Transverse colon (tissue), 4 donors: ENCODE measurements at regions not wholly inside any gene's neighbourhood (a gene's known extent, or its start where the extent isn't known, plus 50 kb on each side); places are given as distances from the start of the nearest gene placed in this dataset.

Experiments
- DNase-seq: peaks from one replicate; pipeline ENCODE4 v3.0.0-alpha.2; 2019
- H3K27ac ChIP-seq, 4 donors: fragments of 200-600 bp; sonication (generic); 2 replicates each; pipeline ENCODE4 v1.5.1; 2016 to 2018; ENCODE audit warnings: inconsistent platforms in 4 of 4
- H3K27me3 ChIP-seq: fragments of 200-600 bp; sonication (generic); 2 replicates; pipeline ENCODE4 v1.5.1; 2017; ENCODE audit warnings: inconsistent platforms
- H3K36me3 ChIP-seq, 4 donors: fragments of 200-600 bp; sonication (generic); 2 replicates each; pipeline ENCODE4 v1.5.1; 2017 to 2019; ENCODE audit warnings: inconsistent platforms in 4 of 4
- H3K4me1 ChIP-seq, 4 donors: fragments of 200-600 bp; sonication (generic); 2 replicates each; pipeline ENCODE4 v1.5.1; 2017 to 2020; ENCODE audit warnings: inconsistent platforms in 4 of 4
- H3K4me3 ChIP-seq, 4 donors: fragments of 200-600 bp; sonication (generic); 1 replicate in 1 of 4; 2 replicates in 3 of 4; pipeline versions ENCODE4 v1.5.1 to v1.6.1; 2017 to 2019; ENCODE audit warnings: inconsistent platforms in 4 of 4
- H3K9me3 ChIP-seq, 2 donors: fragments of 200-600 bp; sonication (generic); 2 replicates each; pipeline ENCODE4 v1.5.1; 2017 to 2019; ENCODE audit warnings: inconsistent platforms in 2 of 2
- EP300 ChIP-seq: sonication (generic); formaldehyde crosslinking; IDR thresholded peaks from one replicate; pipeline ENCODE4 v1.6.1; 2017; ENCODE audit warnings: antibody characterized with exemption, low read depth
- POLR2A ChIP-seq: fragments of 450-650 bp; IDR thresholded peaks from one replicate; pipeline ENCODE4 v1.6.1; 2016; ENCODE audit warnings: antibody characterized with exemption, mild to moderate bottlenecking, moderate library complexity
- POLR2AphosphoS5 ChIP-seq, 3 donors: sonication (generic); formaldehyde crosslinking; IDR thresholded peaks; one replicate each; pipeline ENCODE4 v1.6.1; 2016; ENCODE audit warnings: antibody characterized with exemption in 3 of 3
- WGBS, 2 donors: methylation state at CpG; one replicate each; pipeline ENCODE4 v1.1.5; 2018; ENCODE audit warnings: low coverage in 1 of 2; 5-methylcytosine and 5-hydroxymethylcytosine counted together
- in situ Hi-C, 4 donors: fragments of 200-750 bp; cut with MboI; loops; one replicate each; pipeline versions ENCODE4 v1.15.0 to v1.15.1; 2017; ENCODE audit warnings: low sequenced_read_pairs in 3 of 4, low pct_ligation_motif_present in 1 of 4, low pct_unique_long_range_greater_than_20kb in 1 of 4
- intact Hi-C: fragments of 100-400 bp; cut with DNase I; formaldehyde crosslinking; loops from one replicate; pipeline ENCODE4 v1.15.1; 2023; ENCODE audit warnings: low total_unique reads
- TF ChIP-seq, protein P1 (sequence below), 5 experiments: fragments of 200-600 bp in 3 of 5; fragments of 450-650 bp in 2 of 5; sonication (generic) in 3 of 5; IDR thresholded peaks; 1 replicate in 2 of 5; 2 replicates in 3 of 5; pipeline ENCODE4 v1.5.1; 2016 to 2017; ENCODE audit warnings: antibody characterized with exemption in 5 of 5, inconsistent platforms in 3 of 5, mild to moderate bottlenecking in 2 of 5, moderate library complexity in 1 of 5

DNA sequence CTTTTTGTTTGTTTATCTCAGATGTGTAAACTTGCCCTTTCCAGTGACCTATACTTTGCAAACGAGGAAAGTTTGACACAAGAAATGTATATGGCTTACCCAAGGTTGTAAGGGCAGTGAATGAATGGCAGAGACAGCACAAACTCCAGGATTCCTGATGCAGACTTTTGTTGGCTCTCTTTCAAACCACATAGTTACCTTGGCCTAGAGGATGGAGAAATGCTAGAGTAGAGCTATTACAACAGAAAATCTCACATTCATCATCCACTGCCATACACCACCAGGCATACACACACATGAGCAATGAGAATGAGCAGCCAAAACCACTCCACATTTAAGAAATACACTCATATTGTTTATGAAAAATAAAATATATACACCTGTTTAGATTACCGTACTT, 387.0 kb downstream of the TLR4 start:
- DNase-seq = no peak
- Histone ChIP-seq H3K27ac (no peak overlapping the region), H3K27me3 (no peaks in the 10 kb centered on the region), H3K4me3 (no peak overlapping the region), H3K36me3 (no peaks in the 10 kb centered on the region), H3K9me3 (no peaks in the 10 kb centered on the region), H3K4me1 (no peaks in the 10 kb centered on the region)
- TF ChIP-seq, protein P1, sequence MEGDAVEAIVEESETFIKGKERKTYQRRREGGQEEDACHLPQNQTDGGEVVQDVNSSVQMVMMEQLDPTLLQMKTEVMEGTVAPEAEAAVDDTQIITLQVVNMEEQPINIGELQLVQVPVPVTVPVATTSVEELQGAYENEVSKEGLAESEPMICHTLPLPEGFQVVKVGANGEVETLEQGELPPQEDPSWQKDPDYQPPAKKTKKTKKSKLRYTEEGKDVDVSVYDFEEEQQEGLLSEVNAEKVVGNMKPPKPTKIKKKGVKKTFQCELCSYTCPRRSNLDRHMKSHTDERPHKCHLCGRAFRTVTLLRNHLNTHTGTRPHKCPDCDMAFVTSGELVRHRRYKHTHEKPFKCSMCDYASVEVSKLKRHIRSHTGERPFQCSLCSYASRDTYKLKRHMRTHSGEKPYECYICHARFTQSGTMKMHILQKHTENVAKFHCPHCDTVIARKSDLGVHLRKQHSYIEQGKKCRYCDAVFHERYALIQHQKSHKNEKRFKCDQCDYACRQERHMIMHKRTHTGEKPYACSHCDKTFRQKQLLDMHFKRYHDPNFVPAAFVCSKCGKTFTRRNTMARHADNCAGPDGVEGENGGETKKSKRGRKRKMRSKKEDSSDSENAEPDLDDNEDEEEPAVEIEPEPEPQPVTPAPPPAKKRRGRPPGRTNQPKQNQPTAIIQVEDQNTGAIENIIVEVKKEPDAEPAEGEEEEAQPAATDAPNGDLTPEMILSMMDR (IDR thresholded peaks at IDR 0.05) = no peak
- TF ChIP-seq POLR2A = no peak
- TF ChIP-seq POLR2AphosphoS5 (IDR thresholded peaks at IDR 0.05) = no peak
- TF ChIP-seq EP300 = no peak
- intact Hi-C loops (no loop called here), in situ Hi-C loops (no loop called here)
- WGBS, 2 donors = 49 to 51% methylated on average over 2 of the region's 2 CpGs

DNA sequence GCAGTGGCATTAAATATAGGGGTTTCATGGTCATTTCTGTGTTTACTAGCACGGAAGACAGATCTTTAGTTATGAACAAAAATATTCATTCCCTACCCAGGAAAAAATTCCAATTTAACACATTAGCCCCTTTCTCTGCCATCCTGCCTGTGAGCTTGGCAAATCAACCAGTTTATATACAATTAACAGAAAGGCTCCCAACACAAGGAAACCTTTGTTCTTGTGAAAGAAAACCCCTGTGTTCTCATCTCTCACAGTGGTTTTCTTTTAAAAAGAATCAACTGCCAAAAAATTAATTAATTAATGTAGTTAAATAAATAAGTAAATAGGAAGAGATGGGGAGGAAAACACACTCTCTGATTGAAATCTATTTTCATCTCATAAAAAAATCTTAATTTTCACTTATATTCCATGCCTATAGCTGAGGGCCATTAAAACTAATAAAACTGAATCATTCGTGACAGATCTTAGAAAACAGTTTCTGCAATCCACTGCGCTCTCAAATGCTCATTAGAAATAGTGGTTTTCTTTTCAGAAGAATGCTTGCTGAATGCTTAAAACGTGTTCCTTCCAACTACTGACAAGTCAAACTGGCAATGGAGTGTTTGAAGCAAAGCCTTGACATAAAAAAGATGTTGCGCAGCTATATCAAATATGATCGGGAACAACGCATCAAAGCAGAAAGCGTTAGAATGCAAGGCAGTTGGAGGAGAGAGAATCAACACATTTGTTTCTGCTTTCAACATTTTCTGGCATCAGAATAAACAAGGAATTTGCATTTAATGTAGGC, 387.7 kb downstream of the TLR4 start:
- Histone ChIP-seq H3K4me3 (no peak overlapping the region), H3K4me1 (no peaks in the 10 kb centered on the region), H3K9me3 (no peaks in the 10 kb centered on the region), H3K27ac (no peak overlapping the region), H3K27me3 (no peaks in the 10 kb centered on the region), H3K36me3 (no peaks in the 10 kb centered on the region)
- WGBS, 2 donors = 72 to 80% methylated on average over 8 of the region's 8 CpGs
- in situ Hi-C loops = no loop called here
- intact Hi-C loops = no loop called here
- DNase-seq = no peak
- TF ChIP-seq POLR2AphosphoS5 (IDR thresholded peaks at IDR 0.05) = no peak
- no peak for TF ChIP-seq EP300
- TF ChIP-seq, protein P1 (IDR thresholded peaks at IDR 0.05) = no peak
- no peak for TF ChIP-seq POLR2A

DNA sequence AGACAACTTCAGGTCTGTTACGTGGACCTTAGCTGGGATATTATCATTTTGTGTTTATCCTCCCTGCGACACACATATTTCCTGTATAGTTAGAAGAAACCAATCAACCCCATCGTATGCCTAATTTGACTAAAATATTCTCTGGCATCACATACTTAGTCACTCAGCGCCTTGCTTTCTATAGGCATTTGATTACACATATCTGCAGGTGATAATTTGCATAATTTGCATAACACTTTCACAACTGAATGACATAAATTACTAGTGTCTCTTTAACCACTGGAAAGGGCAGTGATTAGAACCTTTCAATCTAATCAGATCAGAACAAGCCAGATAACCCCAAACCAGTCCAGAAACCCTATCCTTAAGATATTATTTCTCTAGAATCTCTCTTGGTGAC, 390.2 kb downstream of the TLR4 start:
- H3K4me1 ChIP-seq = no peaks in the 10 kb centered on the region
- H3K9me3 ChIP-seq = no peaks in the 10 kb centered on the region
- WGBS, 2 donors = 73 to 74% methylated on average over 4 of the region's 4 CpGs
- in situ Hi-C loops (no loop called here), intact Hi-C loops (no loop called here)
- no peak for DNase-seq
- TF ChIP-seq, protein P1 (IDR thresholded peaks at IDR 0.05) = no peak
- no peak for TF ChIP-seq POLR2A
- TF ChIP-seq EP300 = no peak
- TF ChIP-seq POLR2AphosphoS5 (IDR thresholded peaks at IDR 0.05) = no peak
- H3K4me3 ChIP-seq = no peak overlapping the region
- H3K27me3 ChIP-seq = no peaks in the 10 kb centered on the region
- no peaks in the 10 kb centered on the region for H3K36me3 ChIP-seq
- H3K27ac ChIP-seq = no peak overlapping the region

DNA sequence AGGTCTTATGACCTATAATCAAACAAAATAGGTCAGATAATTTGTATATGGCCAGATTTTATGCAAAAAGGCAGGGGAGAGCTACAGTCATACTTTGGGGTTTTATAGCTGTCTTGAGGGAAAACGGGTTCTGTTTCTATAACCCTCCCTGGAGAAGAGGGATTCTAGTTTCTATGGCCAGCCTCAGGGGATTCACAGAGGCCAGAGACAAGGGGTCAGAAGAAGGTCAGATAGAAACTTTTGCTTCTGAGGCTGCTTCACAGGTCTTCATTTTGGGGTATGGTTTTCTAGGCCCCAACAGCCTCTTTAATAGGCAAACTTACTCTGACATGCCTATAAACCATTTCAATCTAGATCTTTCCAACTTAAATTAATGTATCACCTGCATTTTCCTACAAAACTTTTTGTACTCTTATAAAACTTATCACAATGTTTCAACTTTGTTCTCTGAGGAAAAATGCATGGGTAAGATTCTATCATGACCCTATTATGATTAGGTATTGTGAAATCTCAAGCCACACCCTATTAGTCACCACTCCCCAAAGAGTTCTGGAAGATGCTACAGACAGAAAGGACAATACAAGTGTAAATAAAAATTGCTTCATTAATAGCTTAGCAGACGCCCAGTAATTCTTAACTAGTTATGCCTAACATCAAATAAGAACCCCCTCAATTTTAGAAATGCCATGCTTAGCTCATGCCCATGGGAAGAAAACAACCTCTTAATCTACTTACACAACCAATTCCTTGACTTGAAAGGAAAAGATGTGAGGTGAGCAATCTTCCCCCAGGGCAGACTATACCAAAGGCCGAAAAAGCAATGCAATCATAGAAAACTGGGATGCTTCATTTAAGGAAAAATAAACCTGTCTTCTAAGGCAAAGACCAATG, 396.6 kb downstream of the TLR4 start:
- H3K4me3 ChIP-seq = no peak overlapping the region
- no peak for DNase-seq
- no peaks in the 10 kb centered on the region for H3K36me3 ChIP-seq
- H3K27me3 ChIP-seq = no peaks in the 10 kb centered on the region
- no peaks in the 10 kb centered on the region for H3K9me3 ChIP-seq
- H3K27ac ChIP-seq = no peak overlapping the region
- in situ Hi-C loops = no loop called here
- intact Hi-C loops = no loop called here
- H3K4me1 ChIP-seq = no peaks in the 10 kb centered on the region
- 66 to 68% methylated on average over 3 of the region's 3 CpGs for WGBS, 2 donors
- no peak for TF ChIP-seq POLR2AphosphoS5 (IDR thresholded peaks at IDR 0.05)
- no peak for TF ChIP-seq POLR2A
- TF ChIP-seq EP300 = no peak
- TF ChIP-seq, protein P1 (IDR thresholded peaks at IDR 0.05) = no peak
